ENCODE measurements at regions not wholly inside any gene's neighbourhood (a gene's known extent, or its start where the extent isn't known, plus 50 kb on each side); places are given as distances from the start of the nearest gene placed in this dataset.

DNA sequence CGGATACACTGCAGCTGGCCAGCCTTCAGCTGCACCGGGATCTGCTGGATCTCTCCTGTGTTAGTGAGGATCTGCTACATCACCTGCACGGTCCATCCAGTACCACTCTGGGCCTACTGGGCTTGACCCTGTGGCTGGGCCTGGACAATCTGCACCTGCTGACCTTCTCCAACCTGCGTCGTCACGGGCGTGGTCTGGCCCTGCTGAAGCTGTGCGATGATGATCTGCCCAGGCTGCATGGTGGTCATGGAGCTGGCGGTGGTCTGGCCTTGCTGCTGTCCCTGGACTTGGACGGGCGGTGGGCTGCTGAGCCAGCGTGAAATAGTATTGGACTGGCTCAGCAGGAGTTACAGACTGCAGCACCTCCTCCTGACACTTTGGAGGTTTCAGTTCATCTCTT is 137.1 kb upstream of the GAS1 start:
- no peak for DNase-seq (ENCODE audit: extremely low read depth, low read depth)

DNA sequence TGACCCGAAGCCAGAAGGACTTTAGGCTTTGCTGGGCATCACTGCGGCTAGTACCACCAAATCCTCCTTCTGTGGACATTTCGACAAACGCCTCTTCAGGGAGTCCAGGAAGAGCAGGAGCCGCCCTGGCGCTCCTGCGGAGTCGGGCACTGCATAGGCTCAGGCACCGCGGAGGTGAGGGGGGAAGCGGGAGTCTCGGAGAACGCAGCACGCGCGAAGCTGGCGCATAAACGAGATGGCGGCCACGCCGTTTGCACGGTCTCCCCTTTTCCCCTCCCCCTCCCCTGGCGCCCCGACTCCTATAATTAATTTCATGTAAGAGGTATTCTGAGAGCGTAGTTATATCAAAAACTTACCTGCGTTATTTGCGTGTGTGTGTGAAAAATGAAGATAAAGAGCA is 137.8 kb upstream of the GAS1 start:
- no peak for DNase-seq (ENCODE audit: extremely low read depth, low read depth)

- no peak for DNase-seq (ENCODE audit: extremely low read depth, low read depth)
Measured at GRCh38 chr9:87085521-87085920, 138.2 kb upstream of the GAS1 start.

GRCh38 chr9:87086221-87086818 is 139.0 kb upstream of the GAS1 start:
- DNase-seq (ENCODE audit: extremely low read depth, low read depth), result no peak

- no peak for DNase-seq (ENCODE audit: extremely low read depth, low read depth)
Measured at GRCh38 chr9:87087197-87087596, 139.9 kb upstream of the GAS1 start.

- no peak for DNase-seq (ENCODE audit: extremely low read depth, low read depth)
Measured at GRCh38 chr9:87088192-87088591, 140.9 kb upstream of the GAS1 start.

GRCh38 chr9:87088621-87089365 is 141.5 kb upstream of the GAS1 start:
- DNase-seq (ENCODE audit: extremely low read depth, low read depth), result no peak

- no peak for DNase-seq (ENCODE audit: extremely low read depth, low read depth)
Measured at GRCh38 chr9:87089506-87089905, 142.2 kb upstream of the GAS1 start.

DNA sequence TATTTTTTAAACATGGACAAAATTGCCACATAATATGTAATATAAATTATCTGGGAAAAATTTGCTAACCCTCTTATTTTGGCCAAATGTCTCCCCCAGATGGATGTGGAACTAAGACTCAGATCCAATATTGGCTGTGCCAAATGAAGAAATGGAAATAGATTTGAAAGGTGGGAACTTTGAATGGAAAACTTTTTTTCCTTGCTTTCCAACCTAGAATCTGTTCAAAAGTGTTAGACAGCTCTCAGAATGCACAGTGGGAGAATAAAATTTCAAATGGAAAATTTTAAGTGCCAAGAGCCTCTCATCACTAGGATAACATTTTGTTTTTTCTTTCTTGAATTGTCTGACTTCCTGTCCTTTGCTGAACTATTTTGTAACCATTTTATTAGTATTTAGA is 142.6 kb upstream of the GAS1 start:
- no peak for DNase-seq (ENCODE audit: extremely low read depth, low read depth)

- no peak for DNase-seq (ENCODE audit: extremely low read depth, low read depth)
Measured at GRCh38 chr9:87093777-87094176, 146.5 kb upstream of the GAS1 start.

- DNase-seq (ENCODE audit: extremely low read depth, low read depth), result no peak
Measured at GRCh38 chr9:87095951-87096350, 148.6 kb upstream of the GAS1 start.

- no peak for DNase-seq (ENCODE audit: extremely low read depth, low read depth)
Measured at GRCh38 chr9:87096506-87096905, 149.2 kb upstream of the GAS1 start.

- DNase-seq (ENCODE audit: extremely low read depth, low read depth), result no peak
Measured at GRCh38 chr9:87097238-87097637, 149.9 kb upstream of the GAS1 start.

DNA sequence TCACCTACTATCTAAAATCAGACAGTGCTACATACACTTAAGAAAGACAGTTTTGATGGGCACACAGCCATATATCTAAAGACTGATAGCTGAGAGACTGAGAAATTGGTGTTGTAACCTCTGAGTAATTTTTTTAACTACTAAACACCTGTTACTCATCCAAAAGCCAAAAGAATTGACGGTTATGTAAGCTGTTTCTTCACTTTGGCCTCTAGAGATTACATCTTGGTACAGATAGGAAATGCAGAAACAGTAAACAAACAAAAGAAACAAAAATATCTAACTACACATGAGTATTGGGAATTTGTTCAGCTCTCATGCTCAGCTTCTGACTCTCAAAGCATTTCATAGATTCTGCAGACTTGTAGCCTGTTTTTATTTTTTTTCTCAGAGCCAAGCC is 152.1 kb upstream of the GAS1 start:
- DNase-seq (ENCODE audit: extremely low read depth, low read depth), result no peak

DNA sequence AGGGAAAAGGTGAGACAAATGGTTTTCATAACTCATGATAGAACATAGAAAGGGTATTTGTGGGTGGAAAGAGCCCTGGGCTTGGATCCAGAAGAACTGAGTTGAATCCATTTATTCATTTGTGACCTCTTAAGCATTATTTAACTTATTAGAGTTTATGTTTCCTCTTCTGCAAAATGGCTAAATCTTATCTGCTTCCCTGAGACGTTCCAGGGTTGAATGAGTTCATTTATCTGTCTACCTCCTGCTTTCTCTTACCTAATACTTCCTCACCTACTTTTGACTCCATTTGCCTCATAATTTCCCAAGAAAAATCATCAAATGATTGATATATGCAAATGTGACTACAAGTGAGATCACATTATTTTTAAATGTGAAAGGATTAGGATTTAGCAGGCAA is 152.7 kb upstream of the GAS1 start:
- no peak for DNase-seq (ENCODE audit: extremely low read depth, low read depth)

DNA sequence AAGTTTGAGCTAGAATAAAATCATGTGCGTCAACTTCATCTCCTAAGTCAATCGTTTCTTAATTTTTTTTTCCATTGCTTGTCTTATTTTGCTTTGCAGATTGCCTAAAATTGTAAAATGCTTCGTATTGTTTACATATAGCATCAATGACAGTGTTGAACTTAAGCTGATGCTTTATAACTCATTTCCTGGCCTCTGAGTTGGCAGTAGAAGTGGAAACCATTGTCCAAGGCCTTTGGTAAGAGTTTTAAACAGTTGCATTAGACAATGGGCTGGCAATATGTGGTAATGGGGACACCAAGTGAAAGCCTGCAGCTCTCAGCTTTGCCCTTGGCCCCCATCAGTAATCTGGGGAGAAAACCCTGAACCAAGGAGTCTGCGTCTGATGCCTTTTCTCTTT is 154.8 kb upstream of the GAS1 start:
- DNase-seq (ENCODE audit: extremely low read depth, low read depth), result no peak

DNA sequence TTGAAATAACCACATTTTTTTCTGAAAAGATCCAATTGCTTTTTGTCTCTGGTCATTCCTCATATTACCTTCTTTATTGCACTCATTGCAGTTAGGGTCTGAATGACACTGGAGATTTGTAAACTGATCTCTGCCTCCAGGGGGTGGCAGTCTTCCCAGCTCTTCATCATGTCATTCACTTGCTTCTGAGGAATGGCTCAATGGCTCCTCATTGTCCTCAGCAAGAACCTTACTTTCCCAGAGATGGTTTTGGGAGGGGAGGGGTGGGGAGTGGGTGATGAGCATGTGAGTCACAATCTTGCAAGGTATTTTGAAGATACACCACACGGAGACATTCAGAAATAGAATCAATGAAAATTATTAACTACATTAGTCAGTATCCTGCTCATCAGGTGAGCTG is 159.8 kb upstream of the GAS1 start:
- no peak for DNase-seq (ENCODE audit: extremely low read depth, low read depth)

DNA sequence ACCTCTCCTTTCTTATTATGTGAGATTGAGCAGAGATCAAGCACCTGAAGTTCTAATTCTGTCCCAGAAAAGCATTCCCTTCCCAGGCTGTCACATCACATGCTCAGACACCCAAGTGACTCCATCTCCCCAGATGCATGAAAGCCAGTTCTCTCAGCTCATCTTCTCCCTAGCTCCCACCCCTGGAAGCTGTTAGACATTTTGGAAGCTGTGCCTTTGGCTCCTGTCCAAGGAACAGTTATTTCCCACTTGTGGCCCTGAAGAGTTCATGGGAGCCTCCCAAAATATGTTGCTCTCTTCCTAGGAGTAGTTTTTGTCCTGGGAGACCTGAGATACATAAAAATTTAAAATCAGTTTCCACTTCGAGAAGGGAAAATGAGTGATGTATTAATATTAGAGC is 161.4 kb upstream of the GAS1 start:
- DNase-seq (ENCODE audit: extremely low read depth, low read depth), result no peak

DNA sequence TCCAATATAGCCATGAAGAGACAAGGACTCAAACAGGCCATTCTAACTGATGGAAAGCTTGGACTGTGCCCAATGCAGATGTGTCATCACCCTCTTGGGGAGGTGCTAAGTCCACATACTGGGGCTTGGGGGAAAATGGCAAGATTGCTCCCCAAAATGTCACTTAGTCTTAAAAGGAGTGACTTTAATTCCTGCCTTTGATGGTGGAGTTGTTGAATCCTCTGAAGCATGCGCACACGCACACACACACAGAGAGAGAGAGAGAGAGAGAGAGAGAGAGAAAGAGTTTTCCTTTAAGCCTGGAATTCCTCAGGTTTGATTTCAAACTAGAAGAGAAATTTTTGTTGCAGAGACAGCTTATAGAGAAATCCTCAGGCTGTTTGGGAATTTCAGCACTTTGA is 161.9 kb upstream of the GAS1 start:
- DNase-seq (ENCODE audit: extremely low read depth, low read depth), result no peak

DNA sequence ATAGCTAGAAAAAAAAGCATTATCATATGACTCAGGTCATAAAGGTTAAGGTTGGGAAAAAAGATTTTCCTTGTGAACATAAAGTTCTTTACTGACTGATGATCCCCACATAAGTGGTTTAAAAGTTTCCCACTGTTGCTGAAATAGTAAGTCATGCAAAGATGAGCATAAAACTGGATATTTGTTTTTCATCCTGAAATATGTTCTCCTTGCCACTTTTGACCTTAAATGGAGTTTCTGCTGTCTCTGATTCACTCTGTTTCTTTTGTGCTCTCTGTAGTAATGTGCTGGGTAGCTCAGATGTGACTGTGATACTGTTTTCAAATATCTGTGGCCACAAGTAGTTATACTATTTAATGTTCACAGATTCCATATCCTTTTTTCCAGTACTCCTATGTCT is 162.5 kb upstream of the GAS1 start:
- no peak for DNase-seq (ENCODE audit: extremely low read depth, low read depth)

DNA sequence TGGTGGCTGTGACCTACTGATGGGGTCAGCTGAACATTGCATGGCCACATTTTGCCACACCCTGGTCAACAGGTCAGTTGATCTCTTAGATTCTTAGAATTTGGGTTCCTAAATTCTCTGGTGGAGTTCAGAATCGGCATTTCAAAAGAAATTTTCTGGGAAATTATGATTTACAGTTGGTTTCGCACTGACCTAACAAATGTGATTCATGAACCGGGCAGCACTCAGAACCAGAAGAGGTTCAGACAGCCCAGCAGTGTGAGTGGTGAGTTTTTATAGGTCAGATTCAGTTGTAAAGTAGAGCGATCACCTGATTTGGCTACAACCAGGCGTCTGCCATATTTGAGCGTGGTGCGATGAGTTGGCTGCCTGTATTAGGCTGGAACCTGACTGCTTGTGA is 163.7 kb upstream of the GAS1 start:
- DNase-seq (ENCODE audit: extremely low read depth, low read depth), result no peak

DNA sequence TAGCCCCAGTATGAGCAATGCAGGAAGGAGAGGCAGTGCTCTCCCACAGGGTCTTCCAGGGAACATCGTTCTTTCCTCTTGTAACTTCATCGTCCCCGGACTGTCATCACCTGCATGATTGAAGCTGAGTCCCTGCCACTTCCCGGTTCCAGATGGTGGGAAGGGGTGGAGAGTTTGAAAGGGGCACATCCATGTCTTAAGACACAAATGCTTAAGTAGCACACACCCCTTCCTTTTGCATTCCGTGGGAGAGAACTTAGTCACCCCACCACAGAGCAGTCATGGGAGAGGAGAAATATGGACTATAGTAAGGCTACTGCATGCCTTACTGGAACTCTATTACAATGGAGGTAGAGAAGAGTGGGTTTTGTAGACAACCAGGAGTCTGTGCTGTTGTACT is 165.3 kb upstream of the GAS1 start:
- no peak for DNase-seq (ENCODE audit: extremely low read depth, low read depth)

DNA sequence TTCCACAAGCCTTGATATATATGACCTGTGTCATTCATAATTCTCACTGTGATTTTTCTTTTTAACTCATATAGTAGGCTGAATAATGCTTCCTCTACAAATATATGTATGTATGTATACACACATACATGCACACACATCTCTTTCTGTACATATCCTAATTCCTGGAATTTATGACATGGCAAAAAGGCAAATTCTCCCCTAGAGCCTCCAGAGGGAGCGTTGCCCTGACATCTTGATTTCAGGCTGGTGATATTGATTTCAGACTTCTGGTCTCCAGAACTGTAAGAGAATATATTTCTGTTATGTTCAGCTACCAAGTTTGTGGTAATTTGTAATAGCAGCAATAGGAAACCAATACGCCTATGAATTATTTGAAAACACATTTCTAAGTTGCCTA is 166.6 kb upstream of the GAS1 start:
- DNase-seq (ENCODE audit: extremely low read depth, low read depth), result no peak

Measured in NCI-H460 (cell line).